Dermis blood vessel endothelial cell (primary cell): ENCODE measurements at regions not wholly inside any gene's neighbourhood (a gene's known extent, or its start where the extent isn't known, plus 50 kb on each side); places are given as distances from the start of the nearest gene placed in this dataset.

Experiments used
- DNase-seq: peaks from one replicate; pipeline ENCODE4 v3.0.0; 2010

DNA sequence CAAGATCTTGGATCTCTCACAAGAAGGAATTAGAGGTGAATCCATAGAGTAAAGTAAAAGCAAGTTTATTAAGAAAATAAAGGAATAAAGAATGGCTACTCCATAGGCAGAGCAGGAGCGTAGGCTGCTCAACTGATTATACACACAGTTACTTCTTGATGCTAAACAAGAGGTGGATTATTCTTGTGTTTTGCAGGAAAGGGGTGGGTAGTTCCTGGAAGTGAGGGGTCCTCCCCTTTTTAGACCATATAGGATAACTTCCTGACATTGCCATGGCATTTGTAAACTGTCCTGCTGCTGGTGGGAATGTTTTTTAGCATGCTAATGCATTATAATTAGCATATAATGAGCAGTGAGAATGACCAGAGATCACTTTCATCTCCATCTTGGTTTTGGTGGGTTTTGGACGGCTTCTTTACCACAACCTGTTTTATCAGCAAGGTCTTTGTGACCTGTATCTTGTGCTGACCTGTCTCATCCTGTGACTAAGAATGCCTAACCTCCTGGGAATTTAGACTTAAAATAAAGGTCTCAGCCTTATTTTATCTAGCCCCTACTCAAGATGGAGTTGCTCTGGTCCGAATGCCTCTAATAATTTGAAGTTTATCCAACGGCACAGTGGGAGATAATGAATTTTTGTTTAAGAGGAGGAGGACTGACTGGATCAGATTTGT lies 165.7 kb upstream of the DMRT1 start:
- DNase-seq = no peak

- DNase-seq = peak; percentile 24
Observed at GRCh38 chr9:676780-677438, 164.6 kb upstream of the DMRT1 start.

DNA sequence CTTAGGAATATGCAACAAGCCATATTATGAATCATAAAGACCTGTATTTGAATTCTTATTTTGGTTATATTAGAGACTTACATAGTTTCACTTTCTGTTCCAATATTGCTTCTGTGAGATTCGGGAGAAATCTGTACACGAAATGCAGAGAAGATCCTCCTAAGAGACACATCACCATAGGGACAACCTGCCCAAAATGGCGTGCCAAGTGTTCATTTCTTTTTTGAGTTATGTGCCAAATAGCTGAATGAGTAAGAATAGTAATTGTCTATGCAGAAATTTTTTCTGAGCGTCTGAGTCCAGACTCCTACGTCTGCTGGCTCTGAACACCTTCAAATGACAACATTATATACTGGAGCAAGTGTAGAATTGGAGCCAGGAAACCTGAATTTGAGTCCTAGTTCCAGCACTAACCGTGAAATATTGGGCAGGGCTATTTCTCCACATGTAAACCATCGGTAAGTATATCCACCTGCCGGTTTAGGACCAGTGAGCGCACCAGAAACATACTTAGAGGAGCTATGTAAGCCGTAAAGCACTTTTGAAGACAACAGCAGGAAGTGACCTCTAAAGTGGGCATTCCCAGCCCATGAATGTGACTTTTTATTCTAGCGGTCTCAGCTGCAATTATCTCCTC lies 163.9 kb upstream of the DMRT1 start:
- peak; percentile 74 for DNase-seq

GRCh38 chr9:678897-679296 lies 162.6 kb upstream of the DMRT1 start:
- no peak for DNase-seq

- DNase-seq = no peak
Observed at GRCh38 chr9:679462-679861, 162.0 kb upstream of the DMRT1 start.

GRCh38 chr9:680106-680505 lies 161.4 kb upstream of the DMRT1 start:
- DNase-seq = peak; percentile 33

- DNase-seq = peak; percentile 80
Observed at GRCh38 chr9:682633-683508, 158.6 kb upstream of the DMRT1 start.

GRCh38 chr9:683509-684021 lies 157.9 kb upstream of the DMRT1 start:
- no peak for DNase-seq

DNA sequence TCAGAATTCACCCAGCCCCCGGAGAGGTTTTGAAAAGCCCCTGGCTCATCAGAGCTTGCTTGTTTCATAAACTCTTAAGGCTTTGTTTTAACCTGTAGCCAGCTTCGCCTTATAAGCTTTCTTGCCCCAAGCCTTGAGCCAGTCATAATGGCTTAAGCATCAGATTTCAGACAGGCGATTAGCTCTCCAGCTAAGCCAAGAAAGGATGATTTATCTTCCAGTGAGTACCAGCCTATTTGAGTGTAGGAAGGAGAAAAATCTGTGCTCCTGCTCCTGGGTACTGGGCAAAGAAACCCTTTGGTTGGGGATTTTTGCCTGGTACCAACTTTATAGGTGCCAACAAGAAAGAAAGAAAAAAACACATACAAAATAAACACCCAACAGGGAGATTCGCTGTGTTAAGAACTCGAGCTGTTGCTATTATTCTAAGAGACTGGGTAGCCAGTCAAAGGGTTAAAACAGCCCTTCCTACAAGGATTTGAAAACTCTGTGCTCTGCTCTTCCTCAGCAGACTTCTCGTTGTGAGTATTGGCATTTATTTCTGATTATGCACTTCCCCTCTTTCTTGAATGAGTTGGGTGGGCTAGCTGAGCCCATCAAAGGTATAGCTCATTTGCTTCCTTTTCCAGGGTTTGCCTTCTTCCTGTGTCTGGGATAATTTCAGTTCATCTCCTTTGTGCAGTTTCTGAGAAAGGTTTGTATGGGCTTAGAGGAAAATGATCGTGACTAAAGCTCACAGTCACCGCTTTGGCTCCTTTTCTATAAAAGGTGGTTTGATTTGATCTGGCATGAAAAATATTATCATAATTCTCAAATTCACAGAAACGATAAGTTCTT lies 157.2 kb upstream of the DMRT1 start:
- DNase-seq = peak; percentile 68

- peak; percentile 82 for DNase-seq
Observed at GRCh38 chr9:684941-685340, 156.6 kb upstream of the DMRT1 start.

- peak; percentile 92 for DNase-seq
Observed at GRCh38 chr9:686321-686813, 155.1 kb upstream of the DMRT1 start.

- no peak for DNase-seq
Observed at GRCh38 chr9:687034-687785, 154.3 kb upstream of the DMRT1 start.

GRCh38 chr9:687994-688393 lies 153.5 kb upstream of the DMRT1 start:
- DNase-seq = no peak

GRCh38 chr9:690517-691111 lies 150.9 kb upstream of the DMRT1 start:
- no peak for DNase-seq

- no peak for DNase-seq
Observed at GRCh38 chr9:691825-692400, 149.6 kb upstream of the DMRT1 start.

DNA sequence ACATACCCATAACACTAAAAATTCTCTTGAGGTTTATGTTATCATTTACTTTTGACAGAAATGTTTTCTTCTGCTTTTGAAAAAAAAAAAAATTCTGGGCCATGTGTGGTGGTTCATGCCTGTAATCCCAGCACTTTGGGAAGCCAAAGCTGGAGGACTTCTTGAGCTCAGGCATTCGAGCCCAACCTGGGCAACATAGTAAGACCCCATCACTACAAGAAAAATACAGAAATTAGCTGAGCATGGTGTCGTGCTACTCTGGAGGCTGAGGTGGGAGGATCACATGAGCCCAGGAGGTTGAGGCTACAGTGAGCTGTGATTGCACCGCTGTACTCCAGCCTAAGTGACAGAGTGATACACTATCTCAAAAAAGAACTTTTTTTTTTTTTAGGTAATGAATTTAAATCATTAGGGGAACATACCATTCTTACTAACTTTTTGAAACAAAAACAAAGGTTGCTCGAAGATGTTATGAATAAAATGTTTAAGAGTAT lies 148.8 kb upstream of the DMRT1 start:
- no peak for DNase-seq

GRCh38 chr9:693201-694091 lies 148.1 kb upstream of the DMRT1 start:
- DNase-seq = peak; percentile 91

DNA sequence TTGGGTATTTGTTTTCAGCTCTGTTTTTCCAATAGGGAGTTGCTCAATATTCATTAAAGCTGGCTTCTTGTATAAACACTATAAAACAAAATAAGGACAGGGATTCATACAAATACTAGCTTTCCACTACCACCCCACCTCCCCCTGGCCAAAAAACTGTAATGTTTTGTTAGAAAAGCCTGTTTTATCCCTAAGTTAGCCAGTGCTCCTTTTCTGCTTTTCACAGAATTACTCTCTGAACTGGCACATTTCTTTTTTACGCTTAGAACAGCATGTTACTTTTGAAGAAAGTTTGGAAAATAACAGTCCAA lies 147.4 kb upstream of the DMRT1 start:
- DNase-seq = no peak
